ENCODE measurements at regions not wholly inside any gene's neighbourhood (a gene's known extent, or its start where the extent isn't known, plus 50 kb on each side); places are given as distances from the start of the nearest gene placed in this dataset.

DNA sequence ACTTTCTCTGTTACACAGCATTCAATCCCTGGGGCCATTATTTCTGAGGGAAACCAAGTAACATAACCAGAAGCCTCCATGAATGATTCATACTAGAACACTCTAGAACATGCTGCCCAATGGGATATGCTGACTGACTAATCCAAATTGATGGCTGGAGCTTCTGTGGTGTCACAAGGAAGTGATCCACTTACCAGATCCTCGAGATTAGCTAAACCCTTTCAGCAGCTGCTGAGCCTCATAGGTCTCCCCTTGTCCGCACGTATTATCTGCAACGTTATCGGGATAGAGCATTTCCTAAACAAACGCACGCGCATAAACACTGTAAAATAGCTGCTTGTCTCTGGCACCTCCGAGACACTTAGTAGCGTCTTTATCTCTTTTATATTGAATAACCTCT, 61.2 kb upstream of the PROK2 start:
- Histone ChIP-seq H3K79me2 (ENCODE audit: low read depth) (no peaks in the 10 kb centered on the region), H3K36me3 (ENCODE audit: low read depth) (no peaks in the 10 kb centered on the region), H3K4me1 (replicated peaks; ENCODE audit: insufficient read depth) (no peaks in the 10 kb centered on the region), H4K20me1 (ENCODE audit: insufficient read depth) (no peaks in the 10 kb centered on the region), H3K9me2 (ENCODE audit: insufficient read depth) (no peaks in the 10 kb centered on the region), H2AFZ (no peak overlapping the region), H3K27me3 (ENCODE audit: insufficient read depth, low read depth) (no peaks in the 10 kb centered on the region; the same call in 1 of the 2 replicates), H3K4me3 (no peak overlapping the region), H3F3A (ENCODE audit: insufficient read depth, low read depth) (no peaks in the 10 kb centered on the region), H3K4me2 (no peak overlapping the region), H3K9me3 (ENCODE audit: insufficient read depth, low read depth) (no peaks in the 10 kb centered on the region), H3K27ac (no peak overlapping the region)
- no peak for TF ChIP-seq EZH2 (IDR thresholded peaks at IDR 0.05; ENCODE audit: low read depth)
- TF ChIP-seq, protein P1, sequence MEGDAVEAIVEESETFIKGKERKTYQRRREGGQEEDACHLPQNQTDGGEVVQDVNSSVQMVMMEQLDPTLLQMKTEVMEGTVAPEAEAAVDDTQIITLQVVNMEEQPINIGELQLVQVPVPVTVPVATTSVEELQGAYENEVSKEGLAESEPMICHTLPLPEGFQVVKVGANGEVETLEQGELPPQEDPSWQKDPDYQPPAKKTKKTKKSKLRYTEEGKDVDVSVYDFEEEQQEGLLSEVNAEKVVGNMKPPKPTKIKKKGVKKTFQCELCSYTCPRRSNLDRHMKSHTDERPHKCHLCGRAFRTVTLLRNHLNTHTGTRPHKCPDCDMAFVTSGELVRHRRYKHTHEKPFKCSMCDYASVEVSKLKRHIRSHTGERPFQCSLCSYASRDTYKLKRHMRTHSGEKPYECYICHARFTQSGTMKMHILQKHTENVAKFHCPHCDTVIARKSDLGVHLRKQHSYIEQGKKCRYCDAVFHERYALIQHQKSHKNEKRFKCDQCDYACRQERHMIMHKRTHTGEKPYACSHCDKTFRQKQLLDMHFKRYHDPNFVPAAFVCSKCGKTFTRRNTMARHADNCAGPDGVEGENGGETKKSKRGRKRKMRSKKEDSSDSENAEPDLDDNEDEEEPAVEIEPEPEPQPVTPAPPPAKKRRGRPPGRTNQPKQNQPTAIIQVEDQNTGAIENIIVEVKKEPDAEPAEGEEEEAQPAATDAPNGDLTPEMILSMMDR (conservative IDR thresholded peaks at IDR 0.05) = no peak
- no TSS peak for BruUV-seq (replicated peaks)
- ChIA-PET CTCF (no interaction called here), POLR2A (ENCODE audit: unreplicated experiment) (no interaction called here)
- no peak for DNase-seq
- intact Hi-C loops (cut with micrococcal nuclease; ENCODE audit: unreplicated experiment) = no loop called here

DNA sequence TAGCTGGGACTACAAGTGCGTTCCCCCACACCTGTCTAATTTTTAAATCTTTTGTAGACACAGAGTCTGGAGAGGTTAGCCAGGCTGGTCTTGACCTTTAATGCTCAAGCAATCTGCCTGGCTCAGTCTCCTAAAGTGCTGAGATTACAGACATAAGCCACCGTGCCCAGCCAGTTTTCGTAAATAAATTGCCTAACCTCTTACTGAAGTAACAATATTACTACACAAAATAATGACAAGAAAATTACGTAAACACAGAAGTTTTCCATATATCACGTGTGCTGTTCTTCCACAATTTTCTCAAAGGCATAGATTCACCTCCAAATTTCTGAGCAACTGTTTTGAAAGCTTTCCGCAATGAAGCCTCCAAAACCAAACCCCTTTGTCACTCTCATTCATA, 58.1 kb upstream of the PROK2 start:
- Histone ChIP-seq H3K27me3 (ENCODE audit: insufficient read depth, low read depth) (peaks cover 5% of the 10 kb centered on the region; the same call in 1 of the 2 replicates), H4K20me1 (ENCODE audit: insufficient read depth) (no peaks in the 10 kb centered on the region), H3K9me3 (ENCODE audit: insufficient read depth, low read depth) (no peaks in the 10 kb centered on the region), H3F3A (ENCODE audit: insufficient read depth, low read depth) (no peaks in the 10 kb centered on the region), H3K4me2 (no peak overlapping the region), H3K27ac (no peak overlapping the region), H3K36me3 (ENCODE audit: low read depth) (no peaks in the 10 kb centered on the region), H3K4me3 (no peak overlapping the region), H3K79me2 (ENCODE audit: low read depth) (no peaks in the 10 kb centered on the region), H2AFZ (no peak overlapping the region), H3K4me1 (replicated peaks; ENCODE audit: insufficient read depth) (no peaks in the 10 kb centered on the region), H3K9me2 (ENCODE audit: insufficient read depth) (no peaks in the 10 kb centered on the region)
- intact Hi-C loops (cut with micrococcal nuclease; ENCODE audit: unreplicated experiment) = no loop called here
- no TSS peak for BruUV-seq (replicated peaks)
- POLR2A ChIA-PET (ENCODE audit: unreplicated experiment) = no interaction called here
- CTCF ChIA-PET = no interaction called here
- TF ChIP-seq, protein P1 (conservative IDR thresholded peaks at IDR 0.05) = no peak
- no peak for TF ChIP-seq EZH2 (IDR thresholded peaks at IDR 0.05; ENCODE audit: low read depth)
- no peak for DNase-seq

DNA sequence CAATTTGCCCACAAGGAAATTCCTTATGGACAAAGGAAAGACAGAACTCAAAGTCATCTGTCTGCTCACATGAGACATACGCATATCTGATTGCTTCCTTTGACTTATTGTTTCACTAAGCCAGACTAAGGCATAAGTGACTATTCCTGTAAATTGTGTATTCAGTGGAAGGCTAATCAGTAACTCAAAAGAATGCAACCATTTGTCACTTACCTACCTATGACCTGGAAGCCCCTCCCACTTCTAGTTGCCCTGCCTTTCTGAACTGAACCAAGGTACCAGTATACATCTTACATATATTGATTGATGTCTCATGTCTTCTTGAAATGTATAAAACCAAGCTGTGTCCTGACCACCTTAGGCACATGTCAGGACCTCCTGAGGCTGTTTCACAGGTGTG, 53.5 kb upstream of the PROK2 start:
- CTCF ChIA-PET = no interaction called here
- Histone ChIP-seq H3K36me3 (ENCODE audit: low read depth) (no peaks in the 10 kb centered on the region), H3K27ac (no peak overlapping the region), H3F3A (ENCODE audit: insufficient read depth, low read depth) (no peaks in the 10 kb centered on the region), H3K27me3 (ENCODE audit: insufficient read depth, low read depth) (peaks cover 11% of the 10 kb centered on the region; the same call in 1 of the 2 replicates), H3K4me3 (no peak overlapping the region), H3K79me2 (ENCODE audit: low read depth) (no peaks in the 10 kb centered on the region), H3K9me3 (ENCODE audit: insufficient read depth, low read depth) (no peaks in the 10 kb centered on the region), H3K4me2 (no peak overlapping the region), H2AFZ (no peak overlapping the region), H3K4me1 (replicated peaks; ENCODE audit: insufficient read depth) (no peaks in the 10 kb centered on the region), H3K9me2 (ENCODE audit: insufficient read depth) (no peaks in the 10 kb centered on the region), H4K20me1 (ENCODE audit: insufficient read depth) (no peaks in the 10 kb centered on the region)
- POLR2A ChIA-PET (ENCODE audit: unreplicated experiment) = interaction anchor here (0.7 kb wide), 1 partner anchor 217 kb away, joined by 3 read pairs; no protein-coding TSS in a partner anchor
- TF ChIP-seq EZH2 (IDR thresholded peaks at IDR 0.05; ENCODE audit: low read depth) = no peak
- TF ChIP-seq, protein P1 (conservative IDR thresholded peaks at IDR 0.05) = no peak
- no TSS peak for BruUV-seq (replicated peaks)
- DNase-seq = no peak
- intact Hi-C loops (cut with micrococcal nuclease; ENCODE audit: unreplicated experiment) = no loop called here
